ENCODE measurements at regions not wholly inside any gene's neighbourhood (a gene's known extent, or its start where the extent isn't known, plus 50 kb on each side); places are given as distances from the start of the nearest gene placed in this dataset.

GRCh38 chr11:28690746-28691145 is 582.6 kb downstream of the METTL15 start:
- DNase-seq = no peak
- H3K4me3 Mint-ChIP-seq (ENCODE audit: unreplicated experiment) = no peak overlapping the region
- no peaks in the 10 kb centered on the region for H3K36me3 ChIP-seq (ENCODE audit: control insufficient read depth, insufficient read depth, low read length)
- no peaks in the 10 kb centered on the region for H3K36me3 Mint-ChIP-seq (ENCODE audit: insufficient read depth, unreplicated experiment)
- H3K27me3 ChIP-seq (replicated peaks; ENCODE audit: control insufficient read depth, insufficient read depth, low read length) = no peaks in the 10 kb centered on the region
- no TSS peak for BruUV-seq (replicated peaks)
- H3K9me3 Mint-ChIP-seq (ENCODE audit: unreplicated experiment) = no peaks in the 10 kb centered on the region
- no peaks in the 10 kb centered on the region for H3K27me3 Mint-ChIP-seq (ENCODE audit: insufficient read depth, unreplicated experiment)
- no peak overlapping the region for H3K4me3 ChIP-seq (ENCODE audit: low read depth, low read length)
- intact Hi-C loops (cut with micrococcal nuclease; ENCODE audit: unreplicated experiment) = loop anchor here (10.0 kb wide), 2 partner anchors 156 to 806 kb away; no protein-coding TSS in a partner anchor
- H3K27ac Mint-ChIP-seq (ENCODE audit: unreplicated experiment) = no peak overlapping the region
- no peak for TF ChIP-seq CTCF (IDR thresholded peaks at IDR 0.05; ENCODE audit: insufficient read depth in 1 of 2, low read depth in 1 of 2, low read length in 1 of 2, severe bottlenecking in 1 of 2, unreplicated experiment in 1 of 2)
- H3K9me3 ChIP-seq = no peaks in the 10 kb centered on the region; the same call in 1 of the 2 replicates
- CTCF ChIA-PET = no interaction called here
- no peaks in the 10 kb centered on the region for H3K4me1 ChIP-seq
- POLR2A ChIA-PET = no interaction called here
- H3K4me1 Mint-ChIP-seq (ENCODE audit: low read depth, unreplicated experiment) = no peaks in the 10 kb centered on the region

GRCh38 chr11:28684011-28684586 is 575.9 kb downstream of the METTL15 start:
- Histone ChIP-seq H3K27me3 (replicated peaks; ENCODE audit: control insufficient read depth, insufficient read depth, low read length) (no peaks in the 10 kb centered on the region), H3K36me3 (ENCODE audit: control insufficient read depth, insufficient read depth, low read length) (no peaks in the 10 kb centered on the region), H3K4me1 (no peaks in the 10 kb centered on the region), H3K9me3 (no peaks in the 10 kb centered on the region; the same call in 1 of the 2 replicates), H3K4me3 (ENCODE audit: low read depth, low read length) (no peak overlapping the region)
- intact Hi-C loops (cut with micrococcal nuclease; ENCODE audit: unreplicated experiment) = no loop called here
- Mint-ChIP-seq H3K27ac (ENCODE audit: unreplicated experiment) (no peak overlapping the region), H3K36me3 (ENCODE audit: insufficient read depth, unreplicated experiment) (peaks cover 4% of the 10 kb centered on the region), H3K4me1 (ENCODE audit: low read depth, unreplicated experiment) (no peaks in the 10 kb centered on the region), H3K27me3 (ENCODE audit: insufficient read depth, unreplicated experiment) (no peaks in the 10 kb centered on the region), H3K9me3 (ENCODE audit: unreplicated experiment) (no peaks in the 10 kb centered on the region), H3K4me3 (ENCODE audit: unreplicated experiment) (no peak overlapping the region)
- TF ChIP-seq CTCF (IDR thresholded peaks at IDR 0.05; ENCODE audit: insufficient read depth in 1 of 2, low read depth in 1 of 2, low read length in 1 of 2, severe bottlenecking in 1 of 2, unreplicated experiment in 1 of 2) = no peak
- CTCF ChIA-PET = no interaction called here
- no TSS peak for BruUV-seq (replicated peaks)
- DNase-seq = no peak
- POLR2A ChIA-PET = no interaction called here

- Histone ChIP-seq H3K27me3 (replicated peaks; ENCODE audit: control insufficient read depth, insufficient read depth, low read length) (no peaks in the 10 kb centered on the region), H3K4me1 (no peaks in the 10 kb centered on the region), H3K4me3 (ENCODE audit: low read depth, low read length) (no peak overlapping the region), H3K36me3 (ENCODE audit: control insufficient read depth, insufficient read depth, low read length) (no peaks in the 10 kb centered on the region), H3K9me3 (no peaks in the 10 kb centered on the region)
- DNase-seq = no peak
- Mint-ChIP-seq H3K4me3 (ENCODE audit: unreplicated experiment) (no peak overlapping the region), H3K27ac (ENCODE audit: unreplicated experiment) (no peak overlapping the region), H3K27me3 (ENCODE audit: insufficient read depth, unreplicated experiment) (no peaks in the 10 kb centered on the region), H3K4me1 (ENCODE audit: low read depth, unreplicated experiment) (no peaks in the 10 kb centered on the region), H3K36me3 (ENCODE audit: insufficient read depth, unreplicated experiment) (peaks cover 4% of the 10 kb centered on the region), H3K9me3 (ENCODE audit: unreplicated experiment) (no peaks in the 10 kb centered on the region)
- no TSS peak for BruUV-seq (replicated peaks)
- CTCF ChIA-PET = no interaction called here
- intact Hi-C loops (cut with micrococcal nuclease; ENCODE audit: unreplicated experiment) = no loop called here
- POLR2A ChIA-PET = no interaction called here
- no peak for TF ChIP-seq CTCF (IDR thresholded peaks at IDR 0.05; ENCODE audit: insufficient read depth in 1 of 2, low read depth in 1 of 2, low read length in 1 of 2, severe bottlenecking in 1 of 2, unreplicated experiment in 1 of 2)
Observed at GRCh38 chr11:28679795-28680468, 571.7 kb downstream of the METTL15 start.

Measured in Caco-2 (cell line).